ENCODE measurements at regions not wholly inside any gene's neighbourhood (a gene's known extent, or its start where the extent isn't known, plus 50 kb on each side); places are given as distances from the start of the nearest gene placed in this dataset.
A peak's percentile ranks its signal among the peaks of the same experiment; 100 is the strongest.

DNA sequence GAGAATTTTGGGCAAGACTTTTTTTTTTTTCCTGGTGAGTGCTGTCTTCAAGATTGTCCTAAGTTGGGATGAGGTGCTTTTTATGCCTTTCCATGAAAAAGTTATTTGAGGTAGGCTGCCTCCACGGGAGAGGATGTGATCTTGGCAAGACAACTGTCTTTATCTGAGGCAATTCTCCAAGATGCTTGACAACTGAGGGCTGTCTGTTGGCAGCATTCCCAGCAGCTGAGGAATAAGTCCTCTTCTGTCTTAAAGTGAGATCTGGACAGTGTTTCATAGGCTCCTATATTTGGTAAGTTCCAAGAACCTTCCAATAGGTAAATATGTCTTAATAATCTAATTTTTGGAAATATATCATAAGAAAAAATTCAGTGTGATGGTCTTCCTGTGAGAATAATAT lies 662.0 kb downstream of the CDH11 start:
- Histone ChIP-seq H3K9me2 (replicated peaks; ENCODE audit: control insufficient read depth, low read length) (no peaks in the 10 kb centered on the region), H3K27me3 (ENCODE audit: control insufficient read depth, low read length) (no peaks in the 10 kb centered on the region), H3K27ac (ENCODE audit: low read depth, low read length) (no peak overlapping the region)

GRCh38 chr16:64459402-64459801 lies 662.5 kb downstream of the CDH11 start:
- Histone ChIP-seq H3K4me1 (ENCODE audit: control insufficient read depth, low read length) (peaks cover 11% of the 10 kb centered on the region), H3K27me3 (ENCODE audit: control insufficient read depth, low read length) (no peaks in the 10 kb centered on the region), H3K9me2 (replicated peaks; ENCODE audit: control insufficient read depth, low read length) (no peaks in the 10 kb centered on the region), H3K36me3 (ENCODE audit: control insufficient read depth, low read length) (no peaks in the 10 kb centered on the region), H3K4me2 (ENCODE audit: low read length) (no peak overlapping the region), H3K9me3 (ENCODE audit: control insufficient read depth, insufficient read depth, low read length) (no peaks in the 10 kb centered on the region), H3K4me3 (ENCODE audit: low read length) (no peak overlapping the region), H3K79me2 (ENCODE audit: control insufficient read depth, low read length) (no peaks in the 10 kb centered on the region), H4K20me1 (ENCODE audit: control insufficient read depth, insufficient read depth, low read depth, low read length) (no peaks in the 10 kb centered on the region), H3F3A (ENCODE audit: control insufficient read depth, insufficient read depth) (no peaks in the 10 kb centered on the region), H3K27ac (ENCODE audit: low read depth, low read length) (no peak overlapping the region)
- TF ChIP-seq EZH2phosphoT487 (IDR thresholded peaks at IDR 0.05; ENCODE audit: borderline replicate concordance, low read length): no peak
- no peak for TF ChIP-seq CTCF (IDR thresholded peaks at IDR 0.05; ENCODE audit: low read depth, low read length, poor library complexity, severe bottlenecking)

More for the DNA sequence above, 662.0 kb downstream of the CDH11 start:
- Histone ChIP-seq H3K36me3 (ENCODE audit: control insufficient read depth, low read length) (no peaks in the 10 kb centered on the region), H3K4me2 (ENCODE audit: low read length) (no peak overlapping the region), H4K20me1 (ENCODE audit: control insufficient read depth, insufficient read depth, low read depth, low read length) (no peaks in the 10 kb centered on the region), H3K4me1 (ENCODE audit: control insufficient read depth, low read length) (peaks cover 6% of the 10 kb centered on the region; the same call in 1 of the 2 replicates), H3K79me2 (ENCODE audit: control insufficient read depth, low read length) (no peaks in the 10 kb centered on the region), H3K9me3 (ENCODE audit: control insufficient read depth, insufficient read depth, low read length) (no peaks in the 10 kb centered on the region), H3F3A (ENCODE audit: control insufficient read depth, insufficient read depth) (no peaks in the 10 kb centered on the region), H3K4me3 (ENCODE audit: low read length) (no peak overlapping the region)
- TF ChIP-seq CTCF (IDR thresholded peaks at IDR 0.05; ENCODE audit: low read depth, low read length, poor library complexity, severe bottlenecking) (no peak), EZH2phosphoT487 (IDR thresholded peaks at IDR 0.05; ENCODE audit: borderline replicate concordance, low read length) (no peak)

- Histone ChIP-seq H3K36me3 (ENCODE audit: control insufficient read depth, low read length) (no peaks in the 10 kb centered on the region), H3F3A (ENCODE audit: control insufficient read depth, insufficient read depth) (no peaks in the 10 kb centered on the region), H3K9me2 (replicated peaks; ENCODE audit: control insufficient read depth, low read length) (no peaks in the 10 kb centered on the region), H3K4me1 (ENCODE audit: control insufficient read depth, low read length) (peaks cover 20% of the 10 kb centered on the region), H3K79me2 (ENCODE audit: control insufficient read depth, low read length) (no peaks in the 10 kb centered on the region), H3K9me3 (ENCODE audit: control insufficient read depth, insufficient read depth, low read length) (no peaks in the 10 kb centered on the region), H3K4me3 (ENCODE audit: low read length) (no peak overlapping the region), H3K27me3 (ENCODE audit: control insufficient read depth, low read length) (no peaks in the 10 kb centered on the region), H4K20me1 (ENCODE audit: control insufficient read depth, insufficient read depth, low read depth, low read length) (no peaks in the 10 kb centered on the region), H3K27ac (ENCODE audit: low read depth, low read length) (no peak overlapping the region), H3K4me2 (ENCODE audit: low read length) (no peak overlapping the region)
- no peak for TF ChIP-seq EZH2phosphoT487 (IDR thresholded peaks at IDR 0.05; ENCODE audit: borderline replicate concordance, low read length)
- TF ChIP-seq CTCF (IDR thresholded peaks at IDR 0.05; ENCODE audit: low read depth, low read length, poor library complexity, severe bottlenecking): peak; percentile 24
Measured at GRCh38 chr16:64455275-64455674, 666.6 kb downstream of the CDH11 start.

GRCh38 chr16:64453646-64454045 lies 668.2 kb downstream of the CDH11 start:
- Histone ChIP-seq H3K9me3 (ENCODE audit: control insufficient read depth, insufficient read depth, low read length) (no peaks in the 10 kb centered on the region), H3K4me1 (ENCODE audit: control insufficient read depth, low read length) (peaks cover 20% of the 10 kb centered on the region), H3K9me2 (replicated peaks; ENCODE audit: control insufficient read depth, low read length) (no peaks in the 10 kb centered on the region), H3F3A (ENCODE audit: control insufficient read depth, insufficient read depth) (no peaks in the 10 kb centered on the region), H3K27ac (ENCODE audit: low read depth, low read length) (no peak overlapping the region), H3K4me3 (ENCODE audit: low read length) (no peak overlapping the region), H3K4me2 (ENCODE audit: low read length) (no peak overlapping the region), H3K79me2 (ENCODE audit: control insufficient read depth, low read length) (no peaks in the 10 kb centered on the region), H3K36me3 (ENCODE audit: control insufficient read depth, low read length) (no peaks in the 10 kb centered on the region), H3K27me3 (ENCODE audit: control insufficient read depth, low read length) (no peaks in the 10 kb centered on the region), H4K20me1 (ENCODE audit: control insufficient read depth, insufficient read depth, low read depth, low read length) (no peaks in the 10 kb centered on the region)
- TF ChIP-seq CTCF (IDR thresholded peaks at IDR 0.05; ENCODE audit: low read depth, low read length, poor library complexity, severe bottlenecking): no peak
- TF ChIP-seq EZH2phosphoT487 (IDR thresholded peaks at IDR 0.05; ENCODE audit: borderline replicate concordance, low read length): no peak

All from DOHH2 (cell line).